GM18870 (cell line): ENCODE measurements at regions not wholly inside any gene's neighbourhood (a gene's known extent, or its start where the extent isn't known, plus 50 kb on each side); places are given as distances from the start of the nearest gene placed in this dataset.

ENCODE experiments used
- ATAC-seq: cut with Tn5 transposase; IDR thresholded peaks from one replicate; pipeline ENCODE4 v1.9.1; 2021; ENCODE audit warnings: moderate library complexity; ENCODE audit not compliant: unreplicated experiment

DNA sequence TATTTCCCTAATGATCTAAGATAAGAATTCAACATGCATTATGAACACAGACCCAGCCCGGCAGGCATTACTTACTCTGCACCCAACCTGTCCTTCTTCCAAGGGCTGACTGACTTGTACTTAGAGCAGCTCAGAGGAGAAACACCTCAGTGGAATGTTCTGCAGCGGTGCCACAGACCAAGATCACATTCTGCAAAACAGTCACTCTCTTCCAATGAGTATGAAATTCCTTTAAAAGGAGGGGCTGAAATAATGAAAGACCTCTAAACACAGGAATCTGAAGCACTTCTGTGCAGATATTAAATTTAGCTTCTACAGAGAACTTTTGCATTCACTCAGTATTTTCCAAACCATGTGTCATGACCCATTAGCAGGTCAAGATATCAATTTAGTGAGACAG, 172.9 kb downstream of the ZDHHC21 start:
- no peak for ATAC-seq

DNA sequence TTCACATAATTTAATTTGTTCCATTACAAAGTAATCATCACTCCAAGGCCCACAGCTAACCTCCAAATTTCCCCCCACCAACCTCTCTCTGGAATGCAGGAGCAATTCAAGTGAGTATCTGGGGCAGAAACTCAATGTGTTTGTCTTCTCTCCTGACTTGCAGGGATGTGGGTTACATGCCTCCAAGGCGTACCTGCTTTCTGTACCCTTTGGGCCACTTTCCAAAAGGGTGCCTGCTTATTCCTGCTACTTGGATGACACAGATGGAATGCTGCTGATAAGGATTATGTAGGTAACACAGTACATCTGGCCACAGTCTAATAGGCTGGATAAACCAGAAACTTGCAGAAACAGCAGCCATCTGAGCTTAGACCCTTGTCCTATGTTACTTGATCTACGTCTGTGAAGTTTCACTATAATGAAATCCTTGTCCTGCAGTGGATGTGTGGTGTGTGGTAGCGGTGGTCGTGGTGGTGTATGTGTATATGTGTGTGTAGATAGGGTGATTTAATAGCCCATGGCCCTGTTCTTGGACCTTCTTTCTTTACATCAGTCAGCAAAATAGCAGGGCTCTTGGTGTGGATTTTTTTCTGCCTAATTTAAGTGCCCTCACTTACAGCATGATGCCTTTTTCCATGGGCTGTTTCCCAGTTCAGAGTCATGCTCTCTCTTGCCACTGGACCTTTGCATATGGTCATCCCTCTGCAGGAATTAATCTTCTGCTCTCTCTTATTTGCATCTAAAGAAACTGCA, 175.9 kb downstream of the ZDHHC21 start:
- ATAC-seq, result no peak

DNA sequence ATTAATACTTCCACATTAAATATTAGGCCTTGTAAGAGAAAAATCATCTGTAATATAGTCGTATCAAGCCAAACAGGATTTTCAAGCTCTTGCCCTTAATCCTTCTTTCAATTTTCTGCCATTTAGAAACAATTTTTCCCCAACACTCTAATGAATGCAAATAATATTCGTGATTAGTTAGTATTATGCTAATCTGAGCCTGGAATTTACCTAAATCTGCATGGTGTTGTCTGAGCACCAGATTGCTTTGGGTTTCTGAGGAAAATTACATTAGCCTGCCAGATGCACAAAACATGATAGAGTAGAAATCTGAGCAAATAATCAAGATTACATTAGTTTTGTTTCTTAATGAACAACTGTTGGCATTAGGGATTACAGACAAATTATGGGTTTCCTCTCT, 176.6 kb downstream of the ZDHHC21 start:
- no peak for ATAC-seq

DNA sequence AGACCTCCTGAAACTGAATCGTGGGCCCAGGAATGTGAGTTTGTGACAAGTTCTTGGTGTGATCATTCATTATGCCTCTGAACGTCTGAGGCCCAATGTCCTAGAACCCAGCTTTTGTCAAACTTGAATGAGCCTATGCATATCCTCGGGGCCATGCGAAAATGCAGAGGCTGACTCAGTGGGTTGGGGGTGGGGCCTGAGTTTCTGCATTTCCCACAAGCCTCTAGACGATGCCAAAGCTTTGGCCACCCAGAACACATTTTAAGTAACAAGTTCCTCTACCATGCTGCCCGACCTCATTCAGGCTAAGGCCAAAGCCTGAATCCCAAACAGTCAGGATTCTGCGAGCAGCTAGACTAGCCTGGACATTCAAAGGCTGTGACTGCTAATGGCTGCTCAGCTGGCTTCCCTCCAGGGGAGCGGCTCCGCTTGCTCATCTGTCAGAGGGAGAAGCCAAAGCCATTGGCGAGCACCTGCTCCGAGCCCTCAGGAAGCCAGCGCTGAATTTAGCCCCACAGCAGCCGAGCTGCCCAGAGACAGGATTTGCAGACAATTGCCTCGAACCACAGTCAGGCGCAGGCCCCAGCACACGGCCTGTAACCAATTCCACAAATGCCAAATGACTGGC, 177.5 kb downstream of the ZDHHC21 start:
- no peak for ATAC-seq

DNA sequence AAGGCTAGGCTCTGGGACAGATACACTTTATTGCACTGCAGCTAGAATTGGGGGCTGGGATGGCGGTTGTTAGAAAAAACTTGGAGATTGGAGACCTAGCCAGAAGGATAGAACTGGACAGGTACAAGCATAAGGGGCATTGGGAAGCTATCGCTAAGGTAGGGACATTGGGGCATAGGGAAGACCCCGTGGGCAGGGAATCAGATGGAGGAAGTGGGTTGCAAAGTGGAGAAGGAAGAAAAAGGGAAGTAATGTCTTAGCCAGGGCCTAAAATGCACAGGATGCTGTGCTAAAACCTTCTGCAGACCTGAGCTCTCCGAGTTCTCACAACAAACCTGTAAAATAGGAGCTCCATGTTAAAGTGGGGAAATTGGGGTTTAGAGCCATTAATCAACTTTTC, 178.2 kb downstream of the ZDHHC21 start:
- no peak for ATAC-seq

DNA sequence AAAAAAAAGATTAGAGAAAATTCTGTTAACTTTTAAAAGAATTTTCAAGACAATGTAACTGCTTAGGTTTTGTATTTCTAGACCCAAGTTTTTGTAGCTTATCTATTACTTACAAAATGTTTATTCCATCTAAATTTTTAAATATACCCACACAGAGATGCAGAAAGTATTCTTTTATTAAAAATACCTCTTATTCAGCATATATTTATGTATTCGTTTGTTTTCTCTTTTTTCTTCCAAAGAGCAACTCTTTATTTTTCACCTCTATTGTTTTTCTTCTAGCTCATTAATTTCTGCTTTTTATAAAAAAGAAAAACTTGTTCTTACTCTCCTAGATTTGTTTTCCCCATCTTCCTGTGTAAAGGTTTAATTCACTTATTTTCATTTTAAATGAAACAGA, 180.3 kb downstream of the ZDHHC21 start:
- no peak for ATAC-seq

DNA sequence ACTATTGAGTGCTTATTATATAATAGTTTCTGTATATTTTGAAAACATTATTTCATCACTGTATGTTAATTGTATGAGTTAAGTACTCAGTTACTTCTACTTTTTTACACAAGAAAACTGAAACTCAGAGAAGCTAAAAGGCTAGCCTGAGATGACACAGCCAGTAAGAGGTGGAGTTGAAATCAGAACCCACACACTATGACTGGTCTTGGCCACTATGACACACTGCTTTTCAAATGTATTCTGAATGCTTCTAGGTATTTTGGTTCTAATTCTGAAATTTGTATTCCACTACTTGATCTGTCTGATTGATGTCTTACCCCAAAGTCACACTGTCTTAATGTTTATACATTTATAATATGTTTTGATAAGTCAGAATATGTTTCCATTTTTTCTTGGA, 181.8 kb downstream of the ZDHHC21 start:
- peak; percentile 80 for ATAC-seq

DNA sequence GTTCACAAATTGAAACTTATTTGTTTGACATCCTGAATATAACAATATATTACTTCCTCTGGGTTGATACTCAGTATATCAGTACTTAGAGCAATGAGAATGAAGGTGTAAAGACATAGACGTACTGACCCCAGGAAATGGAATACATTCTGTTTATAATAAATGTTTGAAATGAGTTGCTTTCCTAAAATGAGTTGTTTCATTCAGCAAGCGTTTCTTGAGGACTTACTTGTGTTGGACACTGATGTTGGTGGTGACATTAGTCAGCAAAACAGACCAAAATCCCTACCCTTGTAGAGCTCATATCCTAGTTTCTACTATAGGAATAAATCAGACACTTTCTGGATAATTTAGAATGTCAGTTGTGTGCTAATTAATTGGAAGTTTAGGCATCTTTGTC, 184.3 kb downstream of the ZDHHC21 start:
- ATAC-seq, result no peak

DNA sequence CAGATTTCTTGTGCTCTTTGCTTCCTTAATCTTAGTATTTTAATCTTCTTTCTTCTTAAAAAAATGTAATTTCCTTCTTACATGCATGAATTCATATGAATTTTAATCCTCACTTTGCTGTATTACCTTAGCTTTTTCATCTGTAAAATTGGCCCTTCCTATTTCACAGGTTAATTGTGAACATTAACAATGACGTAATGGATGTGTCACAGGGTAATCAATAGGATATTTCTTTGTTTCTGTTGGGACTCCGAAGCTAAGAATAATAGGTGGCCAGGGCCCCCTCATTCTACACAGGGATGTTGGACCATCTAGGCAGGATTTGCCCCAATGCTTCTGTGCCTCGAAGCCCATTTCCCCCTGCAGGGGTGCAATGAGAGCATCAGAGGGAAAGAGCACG, 187.4 kb upstream of the NFIB start:
- no peak for ATAC-seq

DNA sequence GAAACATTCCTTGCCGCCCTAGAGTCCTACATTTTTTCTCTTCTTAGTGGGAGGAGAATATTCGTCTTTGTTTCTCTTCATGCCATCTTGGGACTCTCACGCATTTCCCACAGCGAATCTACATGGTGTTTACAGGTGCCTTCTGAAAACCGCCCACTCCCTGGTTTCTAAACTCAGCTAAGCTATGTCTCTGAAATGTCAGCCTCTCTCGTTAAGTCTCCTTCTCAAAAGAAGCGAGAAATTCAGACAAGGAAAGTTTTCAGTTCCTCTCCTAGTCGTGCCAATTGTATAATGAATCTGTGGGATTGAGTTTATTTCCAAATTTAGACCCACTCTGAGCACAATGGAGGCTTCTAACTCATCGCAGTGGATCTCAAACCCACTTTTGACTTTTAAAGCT, 186.8 kb upstream of the NFIB start:
- no peak for ATAC-seq

DNA sequence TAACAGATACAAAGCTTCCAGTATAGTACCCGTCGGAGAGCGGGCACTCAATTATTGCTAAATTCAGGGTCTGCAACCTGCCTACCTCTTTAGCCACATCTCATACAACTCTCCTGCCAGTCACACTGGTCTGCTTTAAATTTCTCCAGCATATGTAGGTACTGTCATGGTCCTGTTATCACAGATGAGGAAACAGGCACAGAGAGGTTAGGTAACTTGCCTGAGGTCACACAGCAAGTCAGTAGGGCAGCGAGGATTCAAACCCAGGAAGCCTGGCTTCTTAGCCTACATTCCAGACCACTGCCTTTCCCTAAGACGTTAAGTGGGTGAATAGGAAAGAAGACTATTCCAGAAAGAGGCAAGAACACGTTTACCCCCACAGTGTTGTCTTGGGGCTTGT, 186.0 kb upstream of the NFIB start:
- no peak for ATAC-seq

DNA sequence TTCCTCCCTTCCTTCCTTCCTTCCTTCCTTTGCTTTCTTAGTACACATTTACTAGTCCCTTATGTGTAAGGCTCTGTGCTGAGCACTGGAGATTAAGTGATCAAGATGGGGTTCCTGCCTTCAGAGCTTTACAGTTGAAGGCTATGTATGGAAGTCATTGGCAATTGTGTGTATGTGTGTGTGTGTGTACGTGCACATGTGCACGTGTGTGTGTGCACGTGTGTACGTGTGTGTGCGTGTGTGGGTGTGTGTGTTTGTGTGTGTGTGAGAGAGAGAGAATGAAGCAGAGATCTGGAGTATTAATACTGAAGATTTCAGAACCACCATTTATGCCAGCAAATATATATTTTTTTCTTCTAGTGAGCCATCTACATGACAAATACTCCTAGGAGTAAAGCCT, 184.9 kb upstream of the NFIB start:
- ATAC-seq, result no peak

DNA sequence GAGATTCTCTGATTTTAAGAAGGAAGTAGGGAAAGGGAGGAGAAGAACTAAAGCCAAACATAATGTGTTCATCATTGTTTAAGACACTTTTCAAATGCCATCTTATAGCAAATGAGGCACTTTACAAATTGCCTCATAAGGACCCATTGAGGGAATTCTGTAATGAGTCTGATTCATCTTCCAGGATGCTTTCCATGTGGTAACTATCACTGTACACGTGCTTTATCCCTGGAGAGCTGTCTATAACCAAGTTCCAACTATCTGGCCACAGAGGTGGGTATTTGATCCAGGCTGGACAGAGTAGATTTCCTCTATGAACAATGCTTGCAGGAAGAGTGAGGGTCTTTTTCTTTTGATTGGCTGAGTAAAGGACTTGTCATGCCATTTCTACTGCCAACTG, 183.5 kb upstream of the NFIB start:
- ATAC-seq, result no peak

DNA sequence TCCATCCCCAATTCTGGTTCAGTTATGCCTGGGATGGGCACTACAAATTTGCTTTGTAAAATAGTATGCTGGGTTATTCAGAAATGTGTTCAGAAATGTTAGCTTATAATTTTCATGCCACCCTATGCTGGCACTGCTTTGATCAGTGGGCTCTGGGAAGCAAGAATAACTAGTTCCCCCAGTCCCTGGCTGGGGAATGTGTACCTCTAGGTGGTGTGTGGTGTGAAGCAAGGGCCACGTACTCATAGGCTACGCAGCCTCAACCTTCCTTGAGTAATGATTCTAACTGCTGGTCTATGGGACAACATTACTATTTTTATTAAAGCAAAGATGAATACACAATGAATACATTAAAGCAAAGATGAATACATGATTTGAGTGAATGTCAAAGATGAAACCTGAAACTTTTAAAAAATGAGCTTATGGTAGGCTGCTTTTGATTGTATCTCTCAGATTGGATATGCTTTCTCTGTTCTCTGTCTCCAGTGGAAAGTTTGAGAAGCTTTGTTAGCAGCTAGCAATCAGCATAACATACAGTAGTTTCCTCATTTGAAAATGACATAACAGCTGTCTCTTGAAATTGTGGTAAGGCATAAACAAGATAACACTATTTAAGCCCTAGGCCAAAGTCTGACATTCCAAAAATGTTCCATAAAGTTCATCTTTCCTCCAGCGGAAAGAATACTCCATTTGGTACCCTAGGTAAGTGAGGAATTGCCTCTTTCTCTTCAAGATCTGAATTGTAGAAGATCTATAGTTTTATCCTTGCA, 174.7 kb upstream of the NFIB start:
- ATAC-seq, result no peak

DNA sequence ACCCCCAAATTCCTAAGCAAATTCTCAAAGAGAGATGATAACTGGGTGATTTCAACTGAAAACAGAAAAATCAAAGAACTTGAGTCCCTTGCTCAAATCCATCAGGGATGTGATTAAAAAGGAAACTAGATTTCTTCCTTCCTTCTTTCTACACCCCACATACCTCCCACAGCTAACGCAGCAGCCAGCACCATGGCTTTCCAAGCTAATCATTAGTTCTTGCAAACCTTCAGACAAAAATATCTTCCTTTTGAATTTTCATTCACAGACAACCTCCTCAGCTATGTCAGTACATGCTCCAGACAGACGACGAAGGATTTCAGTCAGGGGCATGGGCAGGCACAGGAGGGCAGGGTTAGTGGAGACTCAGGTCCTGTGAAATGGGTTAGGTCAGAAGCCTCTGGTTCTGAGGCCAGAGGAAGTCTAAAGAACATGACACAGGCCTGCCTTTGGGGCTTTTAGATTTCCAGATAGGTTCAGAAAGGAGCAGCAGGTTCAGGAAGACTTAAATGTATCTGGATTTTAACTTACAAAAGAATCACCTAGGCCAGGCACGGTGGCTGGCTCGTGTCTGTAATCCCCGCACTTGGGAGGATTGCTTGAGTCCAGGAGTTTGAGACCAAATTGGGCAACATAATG, 173.7 kb upstream of the NFIB start:
- ATAC-seq, result no peak

DNA sequence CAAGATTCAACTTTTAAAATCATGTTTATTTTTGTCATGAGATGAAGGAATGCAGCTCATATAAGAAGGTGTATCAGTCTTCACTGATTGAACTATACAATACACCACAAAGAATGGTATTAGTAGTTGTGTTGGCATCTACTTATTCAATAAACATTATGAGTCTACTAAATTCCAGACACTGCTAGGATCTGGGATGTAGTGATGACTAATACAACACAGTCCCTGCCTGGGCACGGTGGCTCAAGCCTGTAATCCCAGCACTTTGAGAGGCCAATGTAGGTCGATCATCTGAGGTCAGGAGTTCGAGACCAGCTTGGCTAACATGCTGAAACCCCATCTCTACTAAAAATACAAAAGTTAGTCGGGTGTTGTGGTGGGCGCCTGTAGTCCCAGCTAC, 171.4 kb upstream of the NFIB start:
- no peak for ATAC-seq

DNA sequence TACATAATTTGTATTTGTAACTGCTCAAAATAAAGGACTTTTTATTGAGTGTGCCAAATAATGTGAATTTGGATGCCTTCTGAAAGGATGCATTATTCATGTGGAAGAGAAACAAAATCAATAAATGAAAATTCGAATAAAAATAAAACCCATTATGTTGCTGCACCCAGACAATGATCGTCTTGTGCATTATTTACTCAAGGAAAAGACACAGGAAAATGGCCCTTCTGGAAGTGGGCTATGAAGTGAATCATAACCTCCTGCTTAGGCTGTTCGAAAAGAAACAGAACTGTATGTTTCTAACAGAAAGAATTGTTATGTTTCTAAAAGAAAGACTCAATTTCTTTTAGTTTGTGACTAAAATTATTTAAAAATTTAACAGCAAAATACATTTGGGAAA, 168.9 kb upstream of the NFIB start:
- no peak for ATAC-seq

DNA sequence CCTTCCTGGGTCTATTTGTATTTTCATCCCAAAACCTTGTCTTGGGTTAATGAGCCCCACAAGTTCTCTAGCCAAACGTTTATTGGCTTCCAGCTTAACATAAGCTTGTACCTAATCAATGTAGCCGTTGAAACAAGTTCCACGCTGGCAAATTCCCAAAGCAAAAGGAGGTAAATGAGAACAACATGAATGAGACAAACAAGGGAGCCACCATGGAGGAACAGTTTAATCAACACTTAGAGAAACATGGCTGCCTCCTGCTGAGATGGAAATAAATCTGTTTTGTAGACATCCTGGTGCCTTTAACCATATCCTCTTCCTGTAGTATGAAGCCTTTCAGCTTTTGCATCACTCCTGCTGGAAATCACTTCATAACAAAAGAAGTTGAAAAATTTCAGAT, 166.6 kb upstream of the NFIB start:
- no peak for ATAC-seq

DNA sequence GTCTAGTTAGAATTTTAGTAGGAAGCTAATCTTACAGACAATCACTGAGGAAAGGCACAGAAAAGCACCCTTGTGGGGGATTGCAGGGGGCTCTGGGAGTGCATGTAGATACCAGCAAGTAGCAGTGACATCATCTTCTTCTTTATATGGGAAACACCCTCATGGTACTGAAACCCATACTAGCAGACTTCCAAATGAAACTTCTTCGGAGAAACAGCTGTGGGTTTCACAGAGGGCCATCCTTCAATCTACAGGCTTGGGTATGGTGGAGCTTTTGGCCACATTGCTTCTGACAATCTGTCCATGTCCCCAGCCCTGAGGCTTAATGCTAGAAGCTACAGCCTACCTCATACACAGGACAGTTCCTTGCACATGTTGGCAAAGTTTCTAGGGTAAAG, 165.2 kb upstream of the NFIB start:
- no peak for ATAC-seq

DNA sequence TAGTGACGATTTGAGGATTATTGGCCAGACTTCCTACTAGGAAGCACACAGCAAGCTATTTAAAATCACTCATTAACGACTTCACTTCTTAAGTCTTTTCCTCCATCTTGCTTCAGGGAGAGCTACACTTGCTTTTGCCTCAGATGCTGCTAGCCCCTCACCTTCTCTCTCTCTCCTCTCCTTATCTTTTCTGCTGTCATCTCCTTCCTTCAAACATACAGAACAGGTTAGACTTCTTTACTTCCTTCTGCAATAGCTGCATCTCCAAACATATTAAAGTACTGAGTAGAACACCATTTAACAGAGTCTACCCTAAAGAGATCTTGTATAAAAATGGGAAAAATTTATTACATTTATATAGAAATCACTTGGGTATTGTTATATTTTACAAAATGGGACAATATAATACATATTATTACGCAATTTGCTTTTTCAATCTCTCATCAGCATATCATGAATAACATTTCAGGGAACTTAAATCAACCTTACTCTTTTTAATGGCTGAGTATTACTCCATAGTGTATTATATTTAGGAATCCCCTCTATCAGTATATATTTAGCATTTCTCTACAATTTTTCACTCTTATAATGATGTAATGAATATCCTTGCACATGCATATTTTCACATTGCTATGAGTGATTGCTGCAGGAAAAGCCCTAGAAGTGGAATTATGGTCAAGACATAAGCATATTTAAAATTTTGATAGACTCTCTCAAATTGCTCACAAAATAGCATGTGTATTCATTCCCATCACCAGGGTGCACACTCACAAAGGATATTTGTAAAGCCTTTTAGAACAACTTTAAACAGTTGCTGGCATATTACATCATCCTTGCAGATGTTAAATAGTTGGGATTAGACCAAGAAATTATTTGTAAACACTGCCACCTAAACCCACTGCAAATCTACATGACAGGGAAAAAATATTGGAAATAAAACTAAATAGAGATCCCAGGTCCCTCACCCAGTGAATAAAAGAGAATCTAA, 164.5 kb upstream of the NFIB start:
- ATAC-seq, result no peak

DNA sequence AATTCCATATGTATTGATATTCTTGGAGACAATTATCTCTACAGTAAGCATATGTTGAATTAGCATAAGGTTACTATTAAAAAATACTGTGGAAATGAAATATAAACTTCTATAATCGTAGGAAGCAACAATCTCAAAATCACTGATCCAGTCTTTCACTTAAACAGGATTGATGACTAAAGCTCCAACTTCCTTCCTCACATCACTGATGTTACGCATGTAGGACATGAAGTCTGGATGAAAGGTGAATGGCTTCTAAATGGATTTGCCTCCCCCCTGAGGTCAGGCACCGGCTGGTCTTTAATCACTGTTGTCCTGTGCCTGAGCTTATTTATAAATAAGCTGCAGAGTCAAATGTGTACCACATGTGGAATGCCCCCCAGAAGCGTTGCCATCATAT, 157.1 kb upstream of the NFIB start:
- ATAC-seq, result no peak
